NCI-H226 (cell line): ENCODE measurements at regions not wholly inside any gene's neighbourhood (a gene's known extent, or its start where the extent isn't known, plus 50 kb on each side); places are given as distances from the start of the nearest gene placed in this dataset.

Experiments
- DNase-seq: peaks from one replicate; pipeline ENCODE4 v3.0.0-alpha.2; 2015

- DNase-seq = no peak
Observed at GRCh38 chr6:165811512-165811911, 148.5 kb upstream of the PDE10A start.

DNA sequence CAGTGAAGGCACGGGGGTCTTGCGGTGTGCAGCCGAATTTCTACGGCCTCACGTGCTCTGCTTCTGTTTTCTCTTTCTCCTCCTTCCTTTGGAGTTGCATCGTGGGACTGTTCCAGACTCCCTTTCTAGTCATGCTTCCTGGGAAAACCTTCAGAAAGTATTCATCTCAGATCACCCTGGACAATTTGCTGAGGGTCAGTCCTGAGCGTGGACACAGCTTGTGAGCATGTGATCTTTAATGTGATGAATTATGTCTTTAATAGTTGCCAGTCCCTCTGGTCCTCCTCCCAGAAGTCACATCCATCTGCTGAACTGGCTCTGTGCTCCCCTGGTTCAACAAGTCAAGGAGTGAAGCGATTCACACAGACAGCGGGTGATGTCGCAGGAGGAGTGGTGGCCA, 145.0 kb upstream of the PDE10A start:
- DNase-seq = no peak

DNA sequence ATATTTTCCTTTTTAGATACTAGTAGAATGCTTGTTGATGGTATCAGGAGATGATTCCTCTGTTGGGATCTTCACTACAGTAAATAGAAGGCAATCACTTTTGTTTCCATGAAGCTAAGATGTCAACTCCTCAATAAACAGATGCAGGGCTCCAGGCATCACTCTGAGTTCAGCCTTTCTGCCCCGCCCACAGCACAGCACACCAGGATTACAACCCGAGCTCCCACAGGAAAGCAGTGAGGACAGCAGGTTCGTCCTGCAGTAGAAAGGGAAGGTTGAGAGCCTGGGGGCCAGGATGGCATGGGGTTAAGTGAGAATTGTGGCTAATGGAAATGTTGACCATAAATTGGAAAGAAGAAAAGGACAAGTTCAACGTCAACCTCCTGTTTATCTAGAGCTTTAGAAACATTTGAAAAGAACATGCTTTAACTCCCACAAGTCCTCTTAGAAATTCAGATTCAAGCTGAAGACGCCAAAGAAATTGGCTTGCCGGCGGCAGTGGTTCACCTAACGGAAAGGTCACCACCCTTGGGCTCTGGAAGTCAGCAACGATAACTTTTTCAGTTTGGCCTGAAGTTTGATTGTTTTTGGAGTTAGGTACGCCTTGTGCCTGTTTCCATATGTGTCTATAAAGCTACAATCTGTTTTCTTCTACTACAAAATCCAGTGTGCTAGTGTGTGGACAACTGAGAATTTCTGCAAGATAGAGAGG, 144.4 kb upstream of the PDE10A start:
- DNase-seq = no peak

DNA sequence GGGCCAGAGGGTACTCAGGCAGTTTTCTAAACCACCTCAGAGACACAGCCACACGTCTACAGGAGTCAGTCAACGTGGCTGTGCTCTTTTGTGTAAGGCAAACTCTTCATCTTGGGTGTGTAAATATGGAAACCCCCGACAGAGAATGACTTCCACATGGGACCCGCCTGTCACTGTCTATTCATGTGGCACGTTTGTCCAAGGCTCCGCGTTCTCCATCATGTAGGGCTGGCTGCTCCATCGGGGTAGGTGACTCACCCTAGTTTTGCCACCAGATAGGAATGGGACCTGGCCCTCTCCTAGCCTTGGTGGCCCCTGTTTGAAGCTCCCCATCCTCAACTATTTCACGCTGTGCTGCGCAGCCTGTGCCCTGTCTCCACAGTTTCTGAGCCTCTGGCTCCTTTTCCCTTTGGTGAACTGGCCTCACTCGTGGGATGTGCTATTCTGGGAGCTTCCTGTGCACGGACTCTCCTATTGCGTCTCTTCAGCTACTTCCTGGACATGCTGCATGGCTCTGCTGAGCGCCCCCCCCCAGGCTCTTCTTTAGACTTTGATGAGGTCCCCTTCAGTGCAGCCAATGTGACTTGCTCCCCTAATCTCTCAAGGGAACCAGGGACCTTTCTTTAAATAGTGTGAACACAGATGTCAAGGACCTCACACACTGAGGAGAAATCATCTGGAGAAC, 143.2 kb upstream of the PDE10A start:
- DNase-seq = no peak

DNA sequence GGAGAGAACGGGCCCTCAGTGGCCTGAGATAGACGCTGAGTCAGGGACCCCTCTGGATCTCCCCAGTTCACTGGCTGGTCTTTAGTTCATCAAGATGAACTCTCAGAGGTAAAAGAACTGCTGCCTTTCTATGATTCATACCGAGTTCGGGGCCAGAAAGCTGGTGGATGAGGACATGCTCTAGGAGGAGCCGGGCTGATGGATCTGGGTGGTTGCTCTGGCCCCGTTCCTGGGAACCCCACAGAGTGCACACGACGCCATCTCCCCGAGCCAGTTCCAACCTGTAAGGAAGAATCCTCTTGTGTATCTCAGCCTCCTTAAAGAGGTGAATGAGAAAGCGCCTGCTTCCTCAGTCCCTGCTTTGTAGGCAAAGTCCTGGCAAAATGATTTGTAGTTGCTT, 142.6 kb upstream of the PDE10A start:
- DNase-seq = no peak

DNA sequence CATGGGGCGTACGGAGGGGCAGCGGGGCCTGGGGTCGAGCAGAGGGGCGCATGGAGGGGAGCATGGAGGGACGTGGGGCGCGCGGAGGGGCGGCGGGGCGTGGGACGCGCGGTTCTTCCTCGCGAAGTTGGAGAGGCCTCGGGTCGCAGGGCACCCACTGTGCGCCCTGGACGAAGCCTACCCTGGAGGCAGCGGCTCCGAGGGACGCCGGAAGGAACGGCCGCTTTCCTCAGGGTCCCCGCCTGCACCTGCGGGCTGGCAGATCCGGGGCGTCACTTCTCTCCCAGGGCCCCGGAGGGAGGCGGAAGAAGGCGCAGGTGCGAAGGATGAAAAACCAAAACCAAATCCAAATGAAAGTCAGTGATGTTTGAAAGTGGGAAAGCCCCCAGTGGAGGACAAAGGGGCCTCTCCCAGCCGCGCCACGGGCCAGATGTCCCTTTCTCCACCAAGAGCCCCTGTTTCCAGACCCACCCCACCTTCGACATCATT, 142.1 kb upstream of the PDE10A start:
- no peak for DNase-seq

- DNase-seq = no peak
Observed at GRCh38 chr6:165804331-165805066, 141.5 kb upstream of the PDE10A start.

DNA sequence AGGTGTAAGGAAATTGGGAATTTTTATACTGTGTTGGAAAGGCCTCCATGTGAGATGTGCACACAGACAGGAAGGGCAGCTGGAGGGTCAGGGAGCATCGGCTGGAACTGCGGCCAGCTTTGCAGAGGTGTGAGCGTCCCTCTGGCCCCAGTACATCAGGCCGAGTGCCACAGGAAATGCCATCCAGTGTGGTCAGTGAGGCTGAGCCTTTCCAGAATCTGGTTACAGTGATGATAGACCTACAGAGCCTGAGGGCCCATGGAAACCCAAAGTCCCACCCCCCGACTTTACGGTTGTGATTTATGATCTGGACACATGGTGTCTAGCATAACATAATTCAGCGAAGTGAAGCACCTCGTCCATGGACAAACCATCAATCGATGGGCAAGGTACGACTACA, 137.3 kb upstream of the PDE10A start:
- no peak for DNase-seq

- DNase-seq = no peak
Observed at GRCh38 chr6:165799391-165800153, 136.5 kb upstream of the PDE10A start.

DNA sequence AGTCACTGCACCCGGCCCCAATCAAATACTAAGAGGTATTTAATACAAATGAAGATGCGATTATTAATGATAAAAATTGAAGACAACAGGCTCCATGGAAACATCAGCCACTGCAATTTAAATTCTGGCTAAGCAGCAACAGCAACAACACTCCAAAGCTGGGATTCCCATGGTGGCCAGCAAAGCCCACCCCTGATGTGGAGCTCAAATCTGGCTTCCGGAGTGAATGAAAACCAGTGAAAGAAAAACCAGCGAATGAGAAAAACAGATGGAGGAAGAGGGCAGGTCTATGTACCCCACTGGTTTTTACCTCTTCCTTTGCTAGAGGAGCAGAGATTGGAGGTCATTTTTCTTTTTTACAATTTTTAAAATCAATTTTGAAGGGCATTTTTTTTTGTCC, 135.9 kb upstream of the PDE10A start:
- DNase-seq = no peak

- no peak for DNase-seq
Observed at GRCh38 chr6:165794179-165794601, 131.1 kb upstream of the PDE10A start.

GRCh38 chr6:165793287-165793825, 130.3 kb upstream of the PDE10A start:
- DNase-seq = no peak

GRCh38 chr6:165791876-165792437, 128.9 kb upstream of the PDE10A start:
- no peak for DNase-seq

DNA sequence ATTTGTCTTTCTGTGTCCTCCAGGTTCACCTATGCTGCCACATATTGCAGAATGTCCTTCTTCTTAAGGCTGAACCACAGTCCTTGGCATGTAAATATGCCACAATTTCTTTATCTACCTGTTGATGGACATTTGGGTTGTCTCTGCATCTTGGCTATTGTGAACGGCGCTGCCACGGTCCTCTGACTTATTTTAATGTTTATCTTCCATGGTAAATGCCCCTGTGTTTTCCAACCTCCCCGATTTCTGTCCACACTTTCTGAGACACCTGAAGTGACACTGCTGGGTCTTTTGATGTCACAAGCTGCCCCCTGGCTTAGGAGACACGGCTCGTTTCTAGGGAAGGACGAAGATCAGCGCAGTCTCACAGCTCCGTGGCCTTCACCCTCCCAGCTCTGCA, 128.3 kb upstream of the PDE10A start:
- no peak for DNase-seq

DNA sequence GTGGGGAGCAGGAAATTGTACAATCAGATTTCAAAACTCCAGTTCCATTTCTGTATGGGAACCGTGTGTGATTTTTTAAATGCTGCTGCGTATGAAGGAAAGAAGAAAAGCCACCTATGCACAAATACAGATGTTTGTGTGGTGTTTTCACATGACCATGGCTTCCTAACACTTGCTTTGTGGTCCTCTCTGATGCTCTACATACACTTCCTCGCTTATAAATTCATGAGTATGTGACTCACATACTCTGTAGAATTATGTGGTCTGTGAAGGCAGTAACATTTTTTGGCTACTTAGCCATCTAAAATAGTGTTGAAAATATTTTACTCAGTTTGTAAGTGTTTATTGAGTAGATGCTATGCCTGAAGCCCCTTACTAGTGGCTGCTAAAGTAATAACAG, 119.8 kb upstream of the PDE10A start:
- no peak for DNase-seq

DNA sequence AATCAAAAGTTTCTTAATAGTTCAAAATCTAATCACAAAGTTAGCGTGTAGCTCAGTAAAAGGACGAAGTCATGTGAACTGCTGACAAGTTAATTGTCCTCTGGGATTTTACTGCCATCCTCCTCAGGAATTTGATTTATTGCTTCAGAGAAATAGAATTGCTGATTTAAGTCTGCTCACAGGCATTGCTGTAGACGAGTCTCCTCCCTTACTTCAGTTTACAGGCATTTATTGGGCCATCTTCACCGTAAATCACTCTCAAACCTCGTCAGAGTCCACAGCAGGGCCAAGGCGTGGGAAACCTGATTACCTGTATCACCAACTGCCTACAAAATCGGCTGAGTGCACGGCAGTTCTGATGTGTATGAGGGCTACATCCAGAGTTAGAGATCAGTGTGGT, 119.1 kb upstream of the PDE10A start:
- DNase-seq = no peak

GRCh38 chr6:165777680-165778079, 114.6 kb upstream of the PDE10A start:
- no peak for DNase-seq

- DNase-seq = no peak
Observed at GRCh38 chr6:165776691-165777090, 113.7 kb upstream of the PDE10A start.

DNA sequence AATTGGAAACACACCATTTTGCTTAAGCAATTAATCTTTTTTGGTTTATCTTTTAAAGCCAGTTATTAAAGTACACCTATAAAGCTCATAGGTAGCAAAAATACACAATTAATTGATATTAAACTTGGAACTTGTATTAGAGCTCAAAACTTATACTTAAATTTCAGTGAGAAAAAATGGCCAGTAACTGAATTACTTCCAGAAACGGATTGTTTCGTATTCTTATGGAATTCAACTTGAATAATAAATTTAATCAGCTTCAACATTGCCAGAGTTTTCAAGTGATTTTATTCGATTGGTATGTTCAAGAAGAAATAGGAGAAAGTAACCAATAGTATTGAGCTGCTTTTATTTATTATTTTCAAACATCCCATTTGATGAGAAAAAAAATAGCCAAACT, 112.7 kb upstream of the PDE10A start:
- DNase-seq = no peak

DNA sequence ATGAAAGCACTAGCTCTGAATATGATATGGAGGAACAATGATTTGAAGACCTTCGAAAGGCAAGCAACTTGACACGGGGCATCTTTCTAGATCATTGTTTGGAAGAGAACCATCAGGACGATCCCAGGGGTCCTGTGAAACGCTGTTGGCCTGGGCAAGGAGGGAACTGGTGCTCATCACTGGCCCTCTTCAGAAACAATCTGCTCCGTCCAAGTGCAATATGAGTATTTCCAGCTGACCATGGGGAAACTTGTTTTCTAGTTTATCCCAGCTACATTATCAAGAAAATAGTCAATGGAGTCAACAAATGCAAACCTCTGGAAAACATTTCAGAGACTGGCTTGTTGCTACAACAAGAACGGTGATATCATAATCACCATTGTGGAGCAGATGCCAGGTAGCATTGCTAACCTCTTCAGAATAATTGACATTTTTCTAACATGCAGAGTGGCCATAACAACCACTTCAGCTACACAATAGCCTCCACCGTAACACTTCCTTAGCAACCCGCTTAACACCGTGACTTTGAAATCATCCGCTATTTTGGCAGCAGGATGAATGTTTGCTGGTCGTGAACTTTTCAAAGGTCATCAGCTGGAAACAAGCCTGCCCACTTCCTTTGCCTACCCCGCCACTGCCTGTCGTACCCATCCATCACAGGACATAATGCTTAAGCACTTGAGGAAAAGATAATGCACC, 112.0 kb upstream of the PDE10A start:
- peak; percentile 66 for DNase-seq

- DNase-seq = peak; percentile 47
Observed at GRCh38 chr6:165770397-165771082, 107.5 kb upstream of the PDE10A start.
